G401.6 (cell line): ENCODE measurements at regions not wholly inside any gene's neighbourhood (a gene's known extent, or its start where the extent isn't known, plus 50 kb on each side); places are given as distances from the start of the nearest gene placed in this dataset.
"Not testable (repeated sequence)": the region's sequence is repeated elsewhere in the genome, so short reads cannot be mapped to it uniquely, and the experiment has no call there.

Experiments used
- FAIRE-seq: peaks from 2 replicates; lab custom pipeline; 2012; peaks lifted over from hg19 to GRCh38; lab: Jason Lieb, UNC

DNA sequence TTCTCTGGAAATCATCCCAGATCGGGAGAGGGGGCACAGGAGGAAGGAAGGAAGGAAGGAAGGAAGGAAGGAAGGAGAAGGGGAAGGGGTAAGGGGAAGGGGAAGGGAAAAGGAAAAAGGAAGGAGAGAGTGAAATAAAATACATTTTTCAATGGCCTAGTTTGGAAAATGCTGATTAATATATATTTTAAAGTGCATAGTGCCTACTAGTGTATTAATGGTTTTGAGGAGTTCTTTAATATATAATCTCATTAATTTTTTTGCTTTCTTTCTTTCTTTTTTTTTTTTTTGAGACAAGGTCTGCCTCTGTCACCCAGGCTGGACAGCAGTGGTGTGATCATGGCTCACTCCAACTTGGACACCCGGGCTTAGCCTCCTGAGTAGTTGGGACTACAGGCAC, 107.8 kb upstream of the FOLH1 start:
- FAIRE-seq: no peak

DNA sequence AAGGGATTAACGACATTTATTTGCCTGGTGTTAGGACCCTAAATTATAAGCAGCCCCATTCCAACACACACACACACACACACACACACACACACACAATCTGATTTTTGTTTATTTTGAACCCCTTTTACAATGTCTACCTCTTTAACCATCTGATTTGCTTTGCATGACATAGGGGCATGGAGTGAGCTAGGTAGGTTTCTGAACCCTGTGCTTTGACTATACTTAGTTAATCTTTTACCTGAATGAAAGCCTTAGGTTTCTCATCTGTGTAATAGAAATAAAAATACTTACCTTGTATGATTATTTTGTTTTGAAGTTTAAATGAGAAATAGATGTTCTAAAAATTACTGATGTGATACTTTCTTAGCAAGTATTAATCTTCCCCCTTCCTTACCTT, 94.7 kb upstream of the FOLH1 start:
- FAIRE-seq: no peak

DNA sequence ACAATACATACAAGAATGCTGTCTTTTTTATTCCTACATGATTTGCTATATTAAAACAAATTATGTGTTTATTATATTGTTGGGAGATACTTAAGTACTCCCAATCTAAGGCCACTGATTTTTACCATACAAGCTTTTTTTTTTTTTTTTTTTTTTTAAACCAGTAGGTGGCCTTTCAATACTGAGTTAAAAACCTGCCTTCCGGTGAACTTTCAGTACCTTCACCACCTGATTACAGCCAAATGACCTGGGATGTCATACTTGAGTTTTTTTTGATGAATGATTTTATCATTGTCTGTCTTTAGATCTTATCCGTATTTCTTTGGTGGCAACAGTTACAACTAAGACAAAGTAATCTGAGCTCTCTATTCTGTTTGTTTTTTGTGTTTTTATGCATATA, 94.0 kb upstream of the FOLH1 start:
- no peak for FAIRE-seq

DNA sequence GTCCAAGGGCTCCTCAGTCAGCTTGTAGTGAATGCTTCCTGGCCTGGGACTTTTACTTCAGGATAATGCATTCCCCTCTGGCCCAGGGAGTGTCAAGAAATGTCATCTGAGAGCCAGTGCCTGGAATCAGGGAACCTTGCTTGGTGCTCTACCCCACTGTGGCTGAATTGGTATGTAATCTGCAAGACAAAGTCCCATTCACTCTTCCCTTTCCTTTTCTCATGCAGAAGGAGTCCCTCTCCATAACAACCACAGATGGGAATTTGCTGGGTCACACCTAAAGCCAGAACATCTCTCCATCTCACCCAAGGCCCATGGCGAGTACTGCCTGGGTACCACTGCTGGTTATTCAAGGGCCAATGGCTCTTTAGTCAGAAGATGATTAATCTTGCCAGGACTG, 89.6 kb upstream of the FOLH1 start:
- not testable (repeated sequence) for FAIRE-seq

DNA sequence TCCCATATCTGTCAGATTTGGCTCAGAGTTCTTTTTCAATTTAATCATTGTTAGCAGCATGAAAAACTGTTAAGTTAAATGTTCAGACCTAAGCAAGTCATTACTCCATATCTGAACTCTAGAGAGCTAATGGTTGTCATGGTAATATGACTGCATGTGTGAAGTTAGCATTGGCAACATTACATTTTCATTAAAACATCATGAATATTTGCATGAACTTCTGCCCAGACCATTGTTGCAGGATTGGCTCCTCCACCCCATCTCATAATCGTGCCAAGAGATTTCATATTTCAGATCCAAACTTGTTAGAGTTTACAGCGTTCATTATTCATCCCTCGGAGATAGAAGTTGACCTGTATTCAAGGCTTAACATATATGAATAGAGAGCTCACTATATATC, 75.5 kb upstream of the FOLH1 start:
- not testable (repeated sequence) for FAIRE-seq

GRCh38 chr11:49283282-49283681, 74.9 kb upstream of the FOLH1 start:
- FAIRE-seq: not testable (repeated sequence)

GRCh38 chr11:49282125-49282524, 73.7 kb upstream of the FOLH1 start:
- not testable (repeated sequence) for FAIRE-seq

- FAIRE-seq: not testable (repeated sequence)
Measured at GRCh38 chr11:49277951-49278350, 69.5 kb upstream of the FOLH1 start.
